Astrocyte of the spinal cord (primary cell): ENCODE measurements at regions not wholly inside any gene's neighbourhood (a gene's known extent, or its start where the extent isn't known, plus 50 kb on each side); places are given as distances from the start of the nearest gene placed in this dataset.

Experiments
- DNase-seq: peaks from one replicate; pipeline ENCODE4 v3.0.0; 2011; ENCODE audit warnings: low read depth, low spot score
- H3K4me3 ChIP-seq: 2 replicates; pipeline ENCODE4 v1.5.1; 2011; ENCODE audit warnings: low read depth, mild to moderate bottlenecking, low read length, moderate library complexity
- in situ Hi-C: cut with HindIII; loops from 2 replicates; pipeline ENCODE4 v1.10.0; 2017; ENCODE audit warnings: low sequenced_read_pairs
- TF ChIP-seq, protein P1 (sequence below): IDR thresholded peaks from 2 replicates; pipeline ENCODE4 v1.5.1; 2012; ENCODE audit warnings: low read depth, mild to moderate bottlenecking, low read length, inconsistent platforms

GRCh38 chrX:124232523-124233201 lies 99.8 kb upstream of the TEX13D start:
- in situ Hi-C loops, result no loop called here
- TF ChIP-seq, protein P1, sequence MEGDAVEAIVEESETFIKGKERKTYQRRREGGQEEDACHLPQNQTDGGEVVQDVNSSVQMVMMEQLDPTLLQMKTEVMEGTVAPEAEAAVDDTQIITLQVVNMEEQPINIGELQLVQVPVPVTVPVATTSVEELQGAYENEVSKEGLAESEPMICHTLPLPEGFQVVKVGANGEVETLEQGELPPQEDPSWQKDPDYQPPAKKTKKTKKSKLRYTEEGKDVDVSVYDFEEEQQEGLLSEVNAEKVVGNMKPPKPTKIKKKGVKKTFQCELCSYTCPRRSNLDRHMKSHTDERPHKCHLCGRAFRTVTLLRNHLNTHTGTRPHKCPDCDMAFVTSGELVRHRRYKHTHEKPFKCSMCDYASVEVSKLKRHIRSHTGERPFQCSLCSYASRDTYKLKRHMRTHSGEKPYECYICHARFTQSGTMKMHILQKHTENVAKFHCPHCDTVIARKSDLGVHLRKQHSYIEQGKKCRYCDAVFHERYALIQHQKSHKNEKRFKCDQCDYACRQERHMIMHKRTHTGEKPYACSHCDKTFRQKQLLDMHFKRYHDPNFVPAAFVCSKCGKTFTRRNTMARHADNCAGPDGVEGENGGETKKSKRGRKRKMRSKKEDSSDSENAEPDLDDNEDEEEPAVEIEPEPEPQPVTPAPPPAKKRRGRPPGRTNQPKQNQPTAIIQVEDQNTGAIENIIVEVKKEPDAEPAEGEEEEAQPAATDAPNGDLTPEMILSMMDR, result no peak
- no peak overlapping the region for H3K4me3 ChIP-seq
- no peak for DNase-seq

GRCh38 chrX:124234348-124234747 lies 98.1 kb upstream of the TEX13D start:
- H3K4me3 ChIP-seq, result no peak overlapping the region
- DNase-seq, result no peak
- TF ChIP-seq, protein P1, result no peak
- in situ Hi-C loops, result no loop called here

DNA sequence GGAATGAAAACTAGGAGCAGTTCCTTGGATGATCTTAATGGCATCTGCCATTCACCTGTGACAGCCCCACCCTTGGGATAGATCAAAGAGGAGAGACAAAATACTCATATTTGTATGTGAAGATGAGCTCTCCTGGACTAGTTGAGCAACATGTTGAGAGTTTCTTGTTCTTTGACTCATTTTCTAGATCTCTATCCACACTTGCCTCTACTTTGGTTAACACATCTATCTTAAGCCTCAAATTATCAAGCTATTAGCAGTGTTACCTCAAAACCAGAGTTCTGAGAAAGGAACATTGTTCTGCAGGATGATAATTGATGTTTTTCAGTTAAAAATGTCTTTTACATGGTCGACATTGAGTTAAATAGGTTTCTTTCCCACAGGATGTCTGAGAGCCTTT lies 94.2 kb upstream of the TEX13D start:
- TF ChIP-seq, protein P1, result no peak
- in situ Hi-C loops, result no loop called here
- DNase-seq, result no peak
- no peak overlapping the region for H3K4me3 ChIP-seq

DNA sequence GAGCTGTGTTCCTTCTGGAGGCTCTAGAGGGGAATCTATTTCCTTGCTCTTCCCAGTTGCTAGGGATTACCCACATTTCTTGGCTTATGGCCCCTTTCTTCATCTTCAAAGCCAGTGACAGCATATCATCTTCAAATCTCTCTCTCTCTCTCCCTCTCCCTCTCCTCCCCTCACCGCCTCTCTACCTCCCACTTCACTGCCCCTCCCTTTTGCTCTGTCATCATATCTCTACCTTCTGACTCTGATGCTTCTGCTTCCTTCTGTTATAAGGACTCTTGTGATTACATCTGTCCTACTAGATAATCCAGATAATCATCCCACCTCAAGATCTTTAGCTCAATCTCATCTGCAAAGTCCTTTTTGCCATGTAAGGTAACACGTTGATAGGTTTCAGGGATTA lies 93.1 kb upstream of the TEX13D start:
- in situ Hi-C loops, result no loop called here
- H3K4me3 ChIP-seq, result no peak overlapping the region
- TF ChIP-seq, protein P1, result no peak
- no peak for DNase-seq

- in situ Hi-C loops, result no loop called here
- TF ChIP-seq, protein P1, result no peak
- no peak for DNase-seq
- H3K4me3 ChIP-seq, result no peak overlapping the region
Observed at GRCh38 chrX:124239911-124240310, 92.5 kb upstream of the TEX13D start.

- DNase-seq, result peak; percentile 7
- TF ChIP-seq, protein P1, result no peak
- in situ Hi-C loops, result no loop called here
- H3K4me3 ChIP-seq, result no peak overlapping the region
Observed at GRCh38 chrX:124240422-124240821, 92.0 kb upstream of the TEX13D start.
